DND-41 (cell line): ENCODE measurements at regions not wholly inside any gene's neighbourhood (a gene's known extent, or its start where the extent isn't known, plus 50 kb on each side); places are given as distances from the start of the nearest gene placed in this dataset.

Experiments
- ATAC-seq: fragments of 200-7000 bp; cut with Tn5 transposase; 3 replicates; pipeline ENCODE4 v1.9.1; 2021; ENCODE audit warnings: low read depth; ENCODE audit not compliant: insufficient read depth
- DNase-seq: peaks from one replicate; pipeline ENCODE4 v3.0.0-alpha.2; 2020
- H2AFZ ChIP-seq: 2 replicates; pipeline ENCODE4 v1.6.0; 2012; ENCODE audit warnings: low read depth, low read length
- H3K27ac ChIP-seq: 2 replicates; pipeline ENCODE4 v1.5.1; 2012; ENCODE audit warnings: low read length, inconsistent platforms
- H3K27me3 ChIP-seq: fragments of 200-600 bp; sonication (generic); 2 replicates; pipeline ENCODE4 v1.6.0; 2012; ENCODE audit warnings: low read length, mild to moderate bottlenecking, inconsistent platforms; ENCODE audit not compliant: insufficient read depth, poor library complexity
- H3K36me3 ChIP-seq: 2 replicates; pipeline ENCODE4 v1.5.1; 2012; ENCODE audit warnings: low read length, inconsistent platforms; ENCODE audit not compliant: insufficient read depth
- H3K4me1 ChIP-seq: 2 replicates; pipeline ENCODE4 v1.5.1; 2012; ENCODE audit warnings: mild to moderate bottlenecking, low read length; ENCODE audit not compliant: insufficient read depth
- H3K4me2 ChIP-seq: 2 replicates; pipeline ENCODE4 v1.6.0; 2012; ENCODE audit warnings: mild to moderate bottlenecking, moderate library complexity, low read length, inconsistent platforms; ENCODE audit not compliant: insufficient read depth
- H3K4me3 ChIP-seq, 2 experiments: fragments of 200-600 bp in 1 of 2; shearing (Covaris generic) in 1 of 2; 2 replicates each; pipeline ENCODE4 v1.5.1; 2012 to 2016; ENCODE audit warnings: inconsistent platforms in 2 of 2, low read length in 2 of 2, mild to moderate bottlenecking in 2 of 2, low read depth in 1 of 2, moderate library complexity in 1 of 2
- H3K79me2 ChIP-seq: 2 replicates; pipeline ENCODE4 v1.6.0; 2012; ENCODE audit warnings: low read length, inconsistent platforms; ENCODE audit not compliant: insufficient read depth
- H3K9ac ChIP-seq: 2 replicates; pipeline ENCODE4 v1.6.0; 2012; ENCODE audit warnings: low read depth, mild to moderate bottlenecking, inconsistent platforms, low read length, moderate library complexity
- H3K9me3 ChIP-seq: 2 replicates; pipeline ENCODE4 v1.5.1; 2012; ENCODE audit warnings: low read length, moderate library complexity, mild to moderate bottlenecking, inconsistent platforms; ENCODE audit not compliant: insufficient read depth, severe bottlenecking
- H4K20me1 ChIP-seq: 2 replicates; pipeline ENCODE4 v1.6.0; 2012; ENCODE audit warnings: low read length; ENCODE audit not compliant: insufficient read depth
- EZH2 ChIP-seq: IDR thresholded peaks from 3 replicates; pipeline ENCODE4 v1.6.1; 2012; ENCODE audit warnings: borderline replicate concordance, low read depth, mild to moderate bottlenecking, moderate library complexity, low read length, inconsistent platforms; ENCODE audit not compliant: severe bottlenecking
- TF ChIP-seq, protein P1 (sequence below): IDR thresholded peaks from 2 replicates; pipeline ENCODE4 v1.5.1; 2012; ENCODE audit warnings: borderline replicate concordance, low read length, moderate library complexity, mild to moderate bottlenecking; ENCODE audit not compliant: poor library complexity, severe bottlenecking; ENCODE audit errors: extremely low read depth

DNA sequence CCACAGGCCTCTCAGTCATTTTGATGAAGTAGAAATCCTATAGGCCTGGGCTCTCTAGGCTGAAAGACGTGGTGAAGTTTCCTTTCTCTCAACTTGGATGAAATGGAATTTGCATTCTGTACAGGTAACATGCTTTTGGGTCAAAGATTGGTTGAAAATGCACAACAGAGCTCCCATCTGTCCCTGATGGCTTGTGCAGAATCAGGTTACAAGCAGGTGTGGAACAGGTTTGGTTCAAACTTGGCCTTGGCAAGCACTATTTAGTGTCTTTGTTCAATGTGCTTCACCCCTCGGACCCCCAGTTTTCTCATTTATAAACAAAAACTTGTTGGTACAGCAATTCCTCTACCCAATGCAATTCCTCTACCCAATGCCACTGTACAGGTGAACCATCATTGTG, 1493.0 kb downstream of the AACS start:
- Histone ChIP-seq H3K9me3 (no peaks in the 10 kb centered on the region), H2AFZ (no peak overlapping the region), H3K4me1 (no peaks in the 10 kb centered on the region), H4K20me1 (no peaks in the 10 kb centered on the region), H3K4me2 (no peak overlapping the region), H3K27ac (no peak overlapping the region), H3K27me3 (no peaks in the 10 kb centered on the region), H3K79me2 (no peaks in the 10 kb centered on the region), H3K9ac (no peak overlapping the region), H3K4me3 (no peak overlapping the region), H3K36me3 (no peaks in the 10 kb centered on the region)
- TF ChIP-seq, protein P1, sequence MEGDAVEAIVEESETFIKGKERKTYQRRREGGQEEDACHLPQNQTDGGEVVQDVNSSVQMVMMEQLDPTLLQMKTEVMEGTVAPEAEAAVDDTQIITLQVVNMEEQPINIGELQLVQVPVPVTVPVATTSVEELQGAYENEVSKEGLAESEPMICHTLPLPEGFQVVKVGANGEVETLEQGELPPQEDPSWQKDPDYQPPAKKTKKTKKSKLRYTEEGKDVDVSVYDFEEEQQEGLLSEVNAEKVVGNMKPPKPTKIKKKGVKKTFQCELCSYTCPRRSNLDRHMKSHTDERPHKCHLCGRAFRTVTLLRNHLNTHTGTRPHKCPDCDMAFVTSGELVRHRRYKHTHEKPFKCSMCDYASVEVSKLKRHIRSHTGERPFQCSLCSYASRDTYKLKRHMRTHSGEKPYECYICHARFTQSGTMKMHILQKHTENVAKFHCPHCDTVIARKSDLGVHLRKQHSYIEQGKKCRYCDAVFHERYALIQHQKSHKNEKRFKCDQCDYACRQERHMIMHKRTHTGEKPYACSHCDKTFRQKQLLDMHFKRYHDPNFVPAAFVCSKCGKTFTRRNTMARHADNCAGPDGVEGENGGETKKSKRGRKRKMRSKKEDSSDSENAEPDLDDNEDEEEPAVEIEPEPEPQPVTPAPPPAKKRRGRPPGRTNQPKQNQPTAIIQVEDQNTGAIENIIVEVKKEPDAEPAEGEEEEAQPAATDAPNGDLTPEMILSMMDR = no peak
- TF ChIP-seq EZH2 = no peak
- ATAC-seq (no peak), DNase-seq (no peak)

DNA sequence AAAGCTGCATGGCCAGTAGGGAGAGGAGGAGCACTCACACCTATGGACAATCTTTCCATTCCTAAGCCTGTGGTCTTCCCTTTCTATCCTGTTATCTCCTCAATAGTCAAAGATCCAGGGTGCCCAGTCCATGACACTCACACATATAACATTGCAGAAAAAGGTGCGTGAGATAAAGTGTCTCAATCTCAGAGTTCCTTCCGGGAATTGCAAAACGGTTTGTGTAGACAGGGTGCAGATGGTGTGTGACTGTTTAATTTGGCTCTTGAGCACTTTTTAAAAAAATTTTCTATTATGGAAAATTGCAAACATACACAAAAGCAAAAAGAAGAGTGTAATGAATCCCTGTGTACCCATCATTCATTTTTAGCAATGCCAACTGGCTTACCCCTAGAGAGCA, 1493.6 kb downstream of the AACS start:
- H4K20me1 ChIP-seq = no peaks in the 10 kb centered on the region
- no peaks in the 10 kb centered on the region for H3K4me1 ChIP-seq
- no peak overlapping the region for H2AFZ ChIP-seq
- H3K36me3 ChIP-seq = no peaks in the 10 kb centered on the region
- H3K4me3 ChIP-seq = no peak overlapping the region
- no peak overlapping the region for H3K9ac ChIP-seq
- TF ChIP-seq EZH2 = no peak
- TF ChIP-seq, protein P1 = no peak
- H3K79me2 ChIP-seq = no peaks in the 10 kb centered on the region
- no peaks in the 10 kb centered on the region for H3K9me3 ChIP-seq
- ATAC-seq = no peak
- DNase-seq = no peak
- H3K27me3 ChIP-seq = no peaks in the 10 kb centered on the region
- no peak overlapping the region for H3K4me2 ChIP-seq
- H3K27ac ChIP-seq = no peak overlapping the region

DNA sequence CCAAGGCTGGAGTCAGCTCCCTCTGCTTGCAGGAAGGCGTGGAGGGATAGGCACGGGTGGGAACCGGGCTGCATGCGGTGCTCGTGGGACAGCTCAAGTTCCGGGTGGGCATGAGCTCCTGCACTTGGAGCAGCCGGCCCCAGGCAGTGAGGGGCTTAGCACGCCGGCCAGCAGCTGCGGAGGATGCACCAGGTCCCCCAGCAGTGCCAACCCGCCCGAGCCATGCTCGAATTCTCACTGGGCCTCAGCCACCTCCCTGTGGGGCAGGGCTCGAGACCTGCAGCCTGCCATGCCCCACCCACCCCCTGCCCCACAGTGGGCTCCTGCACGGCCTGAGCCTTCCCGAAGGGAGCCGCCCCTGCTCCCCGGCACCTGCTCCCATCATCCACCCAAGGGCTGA, 1501.8 kb downstream of the AACS start:
- ATAC-seq (no peak), DNase-seq (no peak)
- TF ChIP-seq, protein P1 = no peak
- no peak for TF ChIP-seq EZH2

DNA sequence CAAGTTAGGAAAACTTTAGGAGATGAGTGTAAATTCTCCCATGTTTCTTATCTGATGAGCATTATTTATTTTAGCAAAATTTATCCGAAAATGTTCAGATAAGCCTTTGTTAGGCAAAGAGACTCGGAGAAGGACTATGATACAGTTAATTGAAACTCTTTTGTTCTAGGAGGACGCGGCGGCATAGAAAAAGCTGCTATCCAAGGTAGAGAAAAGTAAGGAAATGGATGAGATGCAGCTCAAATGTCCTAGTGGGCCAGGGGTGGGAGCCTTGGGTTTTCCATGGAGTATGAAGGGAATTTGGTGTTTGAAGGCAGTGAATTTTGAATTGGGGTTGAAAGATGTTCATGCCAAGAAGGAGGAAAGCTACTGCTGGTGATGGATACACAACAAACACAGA, 1504.5 kb downstream of the AACS start:
- H3K9ac ChIP-seq = no peak overlapping the region
- DNase-seq (no peak), ATAC-seq (no peak)
- no peak for TF ChIP-seq EZH2
- TF ChIP-seq, protein P1 = no peak
- H3K9me3 ChIP-seq = no peaks in the 10 kb centered on the region
- H3K36me3 ChIP-seq = no peaks in the 10 kb centered on the region
- H2AFZ ChIP-seq = no peak overlapping the region
- no peak overlapping the region for H3K4me3 ChIP-seq
- no peak overlapping the region for H3K4me2 ChIP-seq
- no peaks in the 10 kb centered on the region for H3K27me3 ChIP-seq
- no peaks in the 10 kb centered on the region for H4K20me1 ChIP-seq
- no peaks in the 10 kb centered on the region for H3K79me2 ChIP-seq
- no peaks in the 10 kb centered on the region for H3K4me1 ChIP-seq
- H3K27ac ChIP-seq = no peak overlapping the region

More for the DNA sequence above, 1501.8 kb downstream of the AACS start:
- no peaks in the 10 kb centered on the region for H3K27me3 ChIP-seq
- no peak overlapping the region for H3K27ac ChIP-seq
- no peak overlapping the region for H3K9ac ChIP-seq
- no peaks in the 10 kb centered on the region for H3K36me3 ChIP-seq
- H3K79me2 ChIP-seq = no peaks in the 10 kb centered on the region
- H3K9me3 ChIP-seq = no peaks in the 10 kb centered on the region
- no peak overlapping the region for H3K4me3 ChIP-seq
- no peaks in the 10 kb centered on the region for H3K4me1 ChIP-seq
- no peaks in the 10 kb centered on the region for H4K20me1 ChIP-seq
- no peak overlapping the region for H2AFZ ChIP-seq
- H3K4me2 ChIP-seq = no peak overlapping the region
